GM12878 (cell line): ENCODE measurements at regions not wholly inside any gene's neighbourhood (a gene's known extent, or its start where the extent isn't known, plus 50 kb on each side); places are given as distances from the start of the nearest gene placed in this dataset.

Source experiments
- ATF2 ChIP-seq: IDR thresholded peaks from 2 replicates; pipeline ENCODE4 v1.6.1; 2012; ENCODE audit warnings: low read length, inconsistent platforms
- CBX3 ChIP-seq: fragments of 200-600 bp; sonication (generic); IDR thresholded peaks from 2 replicates; pipeline ENCODE4 v1.6.1; 2016; ENCODE audit warnings: low read depth, borderline replicate concordance
- CEBPZ ChIP-seq: fragments of 150-350 bp; IDR thresholded peaks from 2 replicates; pipeline ENCODE4 v1.6.1; 2016; ENCODE audit warnings: low read depth, low read length
- CHD2 ChIP-seq: IDR thresholded peaks from 2 replicates; pipeline ENCODE4 v1.6.1; 2011; ENCODE audit warnings: low read depth, low read length, improper control_type of control experiment, borderline replicate concordance
- EED ChIP-seq: sonication (generic); IDR thresholded peaks from 2 replicates; pipeline ENCODE4 v1.6.1; 2016; ENCODE audit warnings: antibody characterized with exemption, low read depth
- HDAC2 ChIP-seq: fragments of 200-600 bp; sonication (generic); IDR thresholded peaks from 2 replicates; pipeline ENCODE4 v1.6.1; 2017
- HDAC6 ChIP-seq: fragments of 200-600 bp; sonication (generic); IDR thresholded peaks from one replicate; pipeline ENCODE4 v1.8.0; 2017; ENCODE audit warnings: antibody characterized with exemption; ENCODE audit not compliant: unreplicated experiment
- HDGF ChIP-seq: fragments of 450-650 bp; IDR thresholded peaks from 2 replicates; pipeline ENCODE4 v1.6.1; 2016; ENCODE audit warnings: antibody characterized with exemption
- MTA3 ChIP-seq: IDR thresholded peaks from 2 replicates; pipeline ENCODE4 v1.6.1; 2012; ENCODE audit warnings: low read length, inconsistent platforms, borderline replicate concordance
- NFIC ChIP-seq: IDR thresholded peaks from 2 replicates; pipeline ENCODE4 v1.6.1; 2012; ENCODE audit warnings: low read depth, mild to moderate bottlenecking, inconsistent platforms, low read length, moderate library complexity
- NFXL1 ChIP-seq: fragments of 450-650 bp; IDR thresholded peaks from 2 replicates; pipeline ENCODE4 v1.6.1; 2017; ENCODE audit warnings: antibody characterized with exemption, mild to moderate bottlenecking, borderline replicate concordance
- POLR2AphosphoS2 ChIP-seq: IDR thresholded peaks from 2 replicates; pipeline ENCODE4 v1.6.1; 2011; ENCODE audit warnings: low read depth, mild to moderate bottlenecking, low read length, improper control_type of control experiment, moderate library complexity
- POU2F2 ChIP-seq: IDR thresholded peaks from 3 replicates; pipeline ENCODE4 v1.6.1; 2011; ENCODE audit warnings: low read depth, mild to moderate bottlenecking, low read length, borderline replicate concordance
- SRF ChIP-seq, 2 experiments: IDR thresholded peaks; 2 replicates each; pipeline ENCODE4 v1.6.1; 2011; ENCODE audit warnings: low read depth in 2 of 2, low read length in 2 of 2, mild to moderate bottlenecking in 1 of 2, moderate library complexity in 1 of 2
- YBX1 ChIP-seq: fragments of 450-650 bp; IDR thresholded peaks from 2 replicates; pipeline ENCODE4 v1.6.1; 2016; ENCODE audit warnings: antibody characterized with exemption
- ZBTB11 ChIP-seq: fragments of 450-650 bp; formaldehyde crosslinking; IDR thresholded peaks from 2 replicates; pipeline ENCODE4 v1.5.0; 2022; ENCODE audit warnings: mild to moderate bottlenecking, missing genetic modification characterization
- ZNF592 ChIP-seq: fragments of 450-650 bp; IDR thresholded peaks from 2 replicates; pipeline ENCODE4 v1.6.1; 2017; ENCODE audit warnings: mild to moderate bottlenecking, moderate library complexity

GRCh38 chr2:8408560-8409460 is 273.0 kb upstream of the ID2 start (continued):
- no peak for TF ChIP-seq CEBPZ
- no peak for TF ChIP-seq NFXL1
- TF ChIP-seq NFIC, result peak; percentile 99
- TF ChIP-seq HDAC2, result no peak
- no peak for TF ChIP-seq ZBTB11 (CRISPR knock-in tag)
- no peak for TF ChIP-seq POLR2AphosphoS2
- TF ChIP-seq HDGF, result peak; percentile 50; the same call in 1 of the 2 replicates
- TF ChIP-seq POU2F2, result peak; percentile 63; the same call in 2 of the 3 replicates
- no peak for TF ChIP-seq ZNF592
- TF ChIP-seq CBX3, result no peak
- TF ChIP-seq EED, result peak; percentile 89
- TF ChIP-seq HDAC6, result no peak
- TF ChIP-seq CHD2, result peak; percentile 73; the same call in 1 of the 2 replicates
- no peak for TF ChIP-seq YBX1
- peak; percentile 99 for TF ChIP-seq ATF2
- peak; percentile 99 for TF ChIP-seq MTA3
- TF ChIP-seq SRF (IDR thresholded peaks at IDR 0.05; ENCODE audit: low read depth in 2 of 2, low read length in 2 of 2), result 0 out of 4 replicates have a peak, but pooled peaks of 1 of the 2 experiments have one; percentile 45
